Kasumi-1 (cell line): ENCODE measurements at regions not wholly inside any gene's neighbourhood (a gene's known extent, or its start where the extent isn't known, plus 50 kb on each side); places are given as distances from the start of the nearest gene placed in this dataset.
"Not testable (repeated sequence)": the region's sequence is repeated elsewhere in the genome, so short reads cannot be mapped to it uniquely, and the experiment has no call there.

ENCODE experiments used
- DNase-seq, 2 experiments: peaks; one replicate each; lab custom pipeline; 2025; lab: John Stamatoyannopoulos, UW

GRCh38 chr11:100581318-100581717 is 105.8 kb upstream of the ARHGAP42 start:
- DNase-seq = peak; percentile 77 to 84

- DNase-seq = no peak
Measured at GRCh38 chr11:100584201-100584985, 102.7 kb upstream of the ARHGAP42 start.

DNA sequence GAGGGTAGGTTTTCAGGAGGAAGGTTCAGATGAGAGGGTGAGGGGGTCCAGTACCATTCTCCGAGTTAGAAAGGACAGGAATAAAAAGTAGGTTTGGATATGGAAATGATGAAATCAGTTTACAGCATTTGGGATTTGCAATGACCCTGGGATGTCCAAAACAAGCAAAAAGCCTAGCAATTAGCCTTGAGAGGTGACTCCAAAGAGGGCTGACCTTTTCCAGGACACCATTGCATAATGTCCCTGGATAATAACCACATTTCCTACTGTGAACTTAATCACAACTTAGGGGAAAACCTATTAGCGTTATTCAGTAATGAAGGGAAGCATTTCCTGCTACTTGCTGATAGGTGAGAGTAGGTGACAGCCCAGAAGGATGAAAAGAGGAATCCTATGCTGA is 101.4 kb upstream of the ARHGAP42 start:
- DNase-seq = no peak

GRCh38 chr11:100586361-100587101 is 100.6 kb upstream of the ARHGAP42 start:
- DNase-seq = no peak

GRCh38 chr11:100592619-100593260 is 94.3 kb upstream of the ARHGAP42 start:
- DNase-seq = peak; percentile 8 to 25

GRCh38 chr11:100593291-100593690 is 93.8 kb upstream of the ARHGAP42 start:
- no peak for DNase-seq

GRCh38 chr11:100594320-100594719 is 92.8 kb upstream of the ARHGAP42 start:
- DNase-seq = no peak

DNA sequence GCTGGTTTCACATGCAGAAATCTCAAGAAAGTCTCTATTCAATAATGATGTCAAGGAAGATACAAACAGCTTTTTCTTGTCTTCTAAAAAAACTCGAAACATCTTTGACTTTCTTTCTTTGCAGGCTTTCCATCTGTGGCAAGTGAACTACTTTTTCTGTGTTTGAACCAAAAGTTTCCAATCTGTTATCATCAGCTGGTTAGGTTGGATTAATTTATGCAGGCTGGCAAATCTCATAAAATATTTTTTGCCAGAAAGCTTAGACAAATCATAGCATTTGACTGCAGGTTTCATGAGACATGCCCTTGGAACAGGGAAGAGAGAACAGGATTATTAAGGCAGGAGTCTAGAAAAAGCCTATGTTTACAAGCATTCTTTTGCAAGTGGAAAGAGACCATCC is 86.1 kb upstream of the ARHGAP42 start:
- DNase-seq = no peak

- no peak for DNase-seq
Measured at GRCh38 chr11:100602716-100603115, 84.4 kb upstream of the ARHGAP42 start.

- not testable (repeated sequence) for DNase-seq
Measured at GRCh38 chr11:100607761-100608160, 79.3 kb upstream of the ARHGAP42 start.

DNA sequence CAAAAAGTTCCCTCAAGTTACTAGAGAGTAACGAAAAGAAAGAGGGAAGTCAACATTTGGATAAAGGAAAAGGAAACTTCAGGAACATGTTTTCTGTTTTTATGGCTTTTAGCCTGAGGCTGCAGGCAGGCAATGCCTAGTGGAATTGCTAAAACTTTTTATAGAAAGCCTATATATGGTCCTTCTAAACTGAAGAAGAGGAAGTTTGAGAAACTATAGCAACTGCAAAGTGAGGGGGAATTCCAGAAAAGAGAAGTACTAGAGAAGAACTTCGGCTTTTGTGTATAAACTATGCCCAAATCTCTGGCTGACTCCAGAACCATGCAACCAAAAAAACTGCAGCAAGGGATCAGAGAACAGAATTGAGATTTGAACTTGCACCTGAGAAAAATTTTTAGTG is 74.3 kb upstream of the ARHGAP42 start:
- DNase-seq = peak; percentile 89 to 94

DNA sequence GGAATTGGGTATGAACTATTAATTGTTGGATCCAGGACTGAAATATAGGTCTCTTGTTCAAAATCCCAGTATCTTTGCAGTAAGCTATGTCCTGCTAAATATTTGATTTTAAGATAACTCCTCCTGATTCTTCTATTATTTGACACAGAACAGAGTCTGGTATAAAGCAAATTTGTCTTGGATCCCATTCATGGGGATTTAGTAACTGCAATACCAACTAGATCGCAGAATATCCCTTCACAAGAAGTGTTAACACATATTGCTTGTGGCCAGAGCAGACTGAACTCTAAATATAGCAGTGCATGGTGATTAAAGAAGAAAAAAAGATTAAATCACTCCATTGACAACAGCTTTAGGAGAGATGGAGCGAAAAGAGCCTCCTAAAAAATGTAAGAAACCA is 68.2 kb upstream of the ARHGAP42 start:
- no peak for DNase-seq

- DNase-seq = peak; percentile 44 to 61
Measured at GRCh38 chr11:100619484-100619883, 67.6 kb upstream of the ARHGAP42 start.

GRCh38 chr11:100622404-100622803 is 64.7 kb upstream of the ARHGAP42 start:
- DNase-seq = no peak

- no peak for DNase-seq
Measured at GRCh38 chr11:100624346-100624745, 62.7 kb upstream of the ARHGAP42 start.

GRCh38 chr11:100625041-100625440 is 62.0 kb upstream of the ARHGAP42 start:
- peak; percentile 39 to 51 for DNase-seq

DNA sequence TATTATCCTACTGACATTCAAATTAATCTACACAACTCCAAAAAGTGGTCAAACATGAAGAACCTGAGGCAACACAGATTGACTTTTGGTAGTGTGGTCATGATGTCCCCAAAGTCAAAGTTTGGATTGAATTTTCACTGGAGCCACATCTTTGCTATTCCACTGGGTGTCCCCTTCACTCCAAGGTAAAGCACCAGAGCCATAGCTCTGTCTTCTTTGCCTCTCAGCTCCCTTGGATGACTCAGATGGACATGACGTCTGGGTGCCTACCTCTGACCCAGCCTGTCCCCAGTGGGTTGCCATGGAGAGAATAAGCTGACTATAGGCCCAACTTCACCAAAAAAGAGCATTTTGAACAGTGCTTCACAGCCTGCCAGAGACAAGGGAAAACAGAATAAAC is 57.4 kb upstream of the ARHGAP42 start:
- no peak for DNase-seq

DNA sequence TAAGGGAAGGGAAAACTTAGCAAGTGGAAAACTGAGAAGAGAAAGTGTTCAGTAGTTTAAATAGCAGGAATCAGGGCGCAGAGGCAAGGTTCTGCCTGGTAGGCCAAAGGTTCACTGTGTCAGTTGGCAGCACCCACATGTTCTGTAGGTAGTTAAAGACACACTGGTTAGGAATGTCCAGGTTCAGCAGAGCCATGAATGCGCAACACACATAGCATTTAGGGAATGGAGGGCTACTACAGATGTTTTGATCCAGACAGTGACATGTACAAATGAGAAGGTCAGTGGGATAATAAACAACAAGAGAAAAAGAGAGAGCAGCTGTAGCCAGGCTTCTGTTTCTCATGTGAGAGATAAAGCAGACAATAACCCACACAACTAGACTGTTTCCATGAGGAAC is 56.2 kb upstream of the ARHGAP42 start:
- no peak for DNase-seq

GRCh38 chr11:100631316-100631715 is 55.8 kb upstream of the ARHGAP42 start:
- no peak for DNase-seq

DNA sequence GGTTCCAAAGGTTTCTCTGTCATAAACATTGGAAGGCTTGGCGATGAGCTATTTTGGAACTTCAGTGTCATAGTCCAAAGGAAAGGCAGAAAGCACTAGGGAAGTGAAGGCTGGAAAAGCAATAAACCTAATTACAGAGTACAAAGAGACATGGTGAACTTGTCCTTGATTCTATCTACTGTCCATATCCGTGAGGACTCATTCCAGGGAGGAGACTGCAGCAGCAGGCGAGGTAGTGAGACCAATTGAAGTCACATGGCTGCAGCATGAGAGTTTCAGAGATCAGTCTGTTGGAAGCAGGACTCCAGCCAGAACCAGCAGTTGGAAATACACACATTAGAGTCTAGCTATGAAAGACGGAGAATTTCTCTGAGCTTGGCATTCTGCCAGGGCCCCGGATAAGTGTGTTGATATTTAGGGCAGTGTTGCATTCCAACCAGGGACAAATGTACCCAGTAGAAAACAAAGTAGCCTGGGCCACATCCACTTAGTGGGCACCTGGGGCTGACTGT is 54.1 kb upstream of the ARHGAP42 start:
- no peak for DNase-seq

GRCh38 chr11:100635194-100635593 is 51.9 kb upstream of the ARHGAP42 start:
- no peak for DNase-seq

- DNase-seq = no peak
Measured at GRCh38 chr11:100636536-100636935, 50.6 kb upstream of the ARHGAP42 start.
